H9 (cell line): ENCODE measurements at regions not wholly inside any gene's neighbourhood (a gene's known extent, or its start where the extent isn't known, plus 50 kb on each side); places are given as distances from the start of the nearest gene placed in this dataset.

Experiments
- DNase-seq: peaks from one replicate; pipeline ENCODE4 v3.0.0-alpha.2; 2017
- H2AFZ ChIP-seq: one replicate; pipeline ENCODE4 v1.6.1; 2013; ENCODE audit warnings: mild to moderate bottlenecking, low read length, control low read depth, moderate library complexity
- H2AK5ac ChIP-seq: 2 replicates; pipeline ENCODE4 v1.6.1; 2013; ENCODE audit warnings: low read length, control low read depth, mixed read lengths; ENCODE audit not compliant: insufficient read length
- H2BK120ac ChIP-seq: one replicate; pipeline ENCODE4 v1.6.1; 2013; ENCODE audit warnings: low read depth, mild to moderate bottlenecking, low read length, control low read depth, inconsistent platforms; ENCODE audit not compliant: poor library complexity, severe bottlenecking
- H2BK12ac ChIP-seq: 2 replicates; pipeline ENCODE4 v1.6.1; 2013; ENCODE audit warnings: low read length, control low read depth, mixed read lengths, low read depth; ENCODE audit not compliant: insufficient read length
- H2BK15ac ChIP-seq: 2 replicates; pipeline ENCODE4 v1.6.1; 2013; ENCODE audit warnings: low read depth, low read length, control low read depth
- H2BK20ac ChIP-seq: one replicate; pipeline ENCODE4 v1.6.1; 2013; ENCODE audit warnings: low read depth, mild to moderate bottlenecking, low read length, control low read depth, inconsistent platforms; ENCODE audit not compliant: poor library complexity, severe bottlenecking
- H2BK5ac ChIP-seq: 2 replicates; pipeline ENCODE4 v1.6.1; 2013; ENCODE audit warnings: low read length, control low read depth, mixed read lengths; ENCODE audit not compliant: insufficient read length
- H3K14ac ChIP-seq: 2 replicates; pipeline ENCODE4 v1.6.1; 2013; ENCODE audit warnings: low read length, control low read depth; ENCODE audit not compliant: insufficient read depth
- H3K18ac ChIP-seq: 2 replicates; pipeline ENCODE4 v1.6.1; 2013; ENCODE audit warnings: low read depth, mild to moderate bottlenecking, mixed read lengths, low read length, control low read depth; ENCODE audit not compliant: insufficient read length
- H3K23ac ChIP-seq: 2 replicates; pipeline ENCODE4 v1.6.1; 2013; ENCODE audit warnings: low read length, control low read depth, mixed read lengths, low read depth; ENCODE audit not compliant: insufficient read length
- H3K23me2 ChIP-seq: 2 replicates; pipeline ENCODE4 v1.6.1; 2013; ENCODE audit warnings: low read depth, mild to moderate bottlenecking, mixed read lengths, low read length, control low read depth; ENCODE audit not compliant: insufficient read length, poor library complexity, severe bottlenecking
- H3K27ac ChIP-seq: 2 replicates; pipeline ENCODE4 v1.5.1; 2013; ENCODE audit warnings: low read length, control low read depth, mixed read lengths, low read depth; ENCODE audit not compliant: insufficient read length
- H3K27me3 ChIP-seq: 2 replicates; pipeline ENCODE4 v1.6.1; 2013; ENCODE audit warnings: low read length, control low read depth, inconsistent platforms; ENCODE audit not compliant: insufficient read depth
- H3K4ac ChIP-seq: 2 replicates; pipeline ENCODE4 v1.6.1; 2013; ENCODE audit warnings: low read depth, mild to moderate bottlenecking, control low read depth, inconsistent platforms, low read length, moderate library complexity
- H3K4me1 ChIP-seq: 2 replicates; pipeline ENCODE4 v1.6.1; 2013; ENCODE audit warnings: low read length, control low read depth, inconsistent platforms; ENCODE audit not compliant: insufficient read depth
- H3K4me2 ChIP-seq: 2 replicates; pipeline ENCODE4 v1.6.1; 2013; ENCODE audit warnings: low read length, control low read depth, mixed read lengths; ENCODE audit not compliant: insufficient read length, insufficient read depth
- H3K56ac ChIP-seq: 2 replicates; pipeline ENCODE4 v1.6.1; 2013; ENCODE audit warnings: low read depth, mild to moderate bottlenecking, mixed read lengths, low read length, control low read depth; ENCODE audit not compliant: insufficient read length
- H3K79me1 ChIP-seq: 2 replicates; pipeline ENCODE4 v1.6.1; 2013; ENCODE audit warnings: low read depth, mild to moderate bottlenecking, moderate library complexity, low read length, control low read depth, inconsistent platforms; ENCODE audit not compliant: insufficient read depth, poor library complexity, severe bottlenecking
- H3K79me2 ChIP-seq: 2 replicates; pipeline ENCODE4 v1.6.1; 2013; ENCODE audit warnings: low read length, control low read depth, inconsistent platforms; ENCODE audit not compliant: insufficient read depth
- H3K9ac ChIP-seq: 2 replicates; pipeline ENCODE4 v1.6.1; 2013; ENCODE audit warnings: low read length, control low read depth, mixed read lengths; ENCODE audit not compliant: insufficient read length; ENCODE audit errors: extremely low read depth
- H3K9me3 ChIP-seq: one replicate; pipeline ENCODE4 v1.6.1; 2013; ENCODE audit warnings: low read depth, low read length, inconsistent platforms; ENCODE audit not compliant: control insufficient read depth
- H3T11ph ChIP-seq: one replicate; pipeline ENCODE4 v1.6.1; 2013; ENCODE audit warnings: mild to moderate bottlenecking, low read length, control low read depth, inconsistent platforms
- H4K20me1 ChIP-seq: one replicate; pipeline ENCODE4 v1.6.1; 2013; ENCODE audit not compliant: control insufficient read depth, insufficient read length, insufficient read depth
- H4K5ac ChIP-seq: 2 replicates; pipeline ENCODE4 v1.6.1; 2013; ENCODE audit warnings: low read depth, mild to moderate bottlenecking, mixed read lengths, low read length, control low read depth; ENCODE audit not compliant: insufficient read length
- H4K8ac ChIP-seq: replicated peaks from 2 replicates; pipeline ENCODE4 v1.6.1; 2013; ENCODE audit warnings: low read length, control low read depth, mixed read lengths, low read depth; ENCODE audit not compliant: insufficient read length
- H4K91ac ChIP-seq: 2 replicates; pipeline ENCODE4 v1.6.1; 2013; ENCODE audit warnings: low read depth, mild to moderate bottlenecking, moderate library complexity, mixed read lengths, low read length, control low read depth; ENCODE audit not compliant: insufficient read length
- H3K27ac Mint-ChIP-seq, 3 experiments: 2 replicates in 2 of 3; 3 replicates in 1 of 3; pipeline ENCODE4 v1.8.0; 2020 to 2021; ENCODE audit warnings: mixed read lengths in 3 of 3, mild to moderate bottlenecking in 1 of 3, moderate library complexity in 1 of 3
- H3K27me3 Mint-ChIP-seq: 2 replicates; pipeline ENCODE4 v1.8.0; 2021; ENCODE audit warnings: low read depth, mild to moderate bottlenecking, moderate library complexity, mixed read lengths
- H3K36me3 Mint-ChIP-seq, 3 experiments: 2 replicates in 2 of 3; 3 replicates in 1 of 3; pipeline ENCODE4 v1.8.0; 2020 to 2021; ENCODE audit warnings: low read depth in 3 of 3, mixed read lengths in 3 of 3; ENCODE audit not compliant: insufficient read depth in 1 of 3
- H3K4me1 Mint-ChIP-seq, 2 experiments: 2 replicates each; pipeline ENCODE4 v1.8.0; 2020; ENCODE audit warnings: mixed read lengths in 2 of 2
- H3K4me3 Mint-ChIP-seq, 2 experiments: 2 replicates in 1 of 2; 3 replicates in 1 of 2; pipeline ENCODE4 v1.8.0; 2020 to 2021; ENCODE audit warnings: mild to moderate bottlenecking in 2 of 2, mixed read lengths in 2 of 2, moderate library complexity in 1 of 2
- H3K9me3 Mint-ChIP-seq, 2 experiments: 2 replicates in 1 of 2; 3 replicates in 1 of 2; pipeline ENCODE4 v1.8.0; 2020; ENCODE audit warnings: mild to moderate bottlenecking in 2 of 2, mixed read lengths in 2 of 2, moderate library complexity in 1 of 2
- CTCF ChIP-seq: fragments of 200-600 bp; sonication (generic); conservative IDR thresholded peaks from 3 replicates; pipeline ENCODE4 v1.8.0; 2021; ENCODE audit warnings: antibody characterized with exemption, mild to moderate bottlenecking
- WGBS: extraction: QIAGEN DNeasy Blood & Tissue Kit; methylation state at CpG from one replicate; pipeline ENCODE4 v1.1.7; 2013; ENCODE audit warnings: missing lambda C conversion rate, low lambda C conversion rate, mixed read lengths; ENCODE audit not compliant: insufficient read length; ENCODE audit errors: extremely low coverage; 5-methylcytosine and 5-hydroxymethylcytosine counted together

- Histone ChIP-seq H3K79me1 (no peaks in the 10 kb centered on the region), H3K9me3 (no peaks in the 10 kb centered on the region), H3K23me2 (no peaks in the 10 kb centered on the region), H4K20me1 (no peaks in the 10 kb centered on the region), H2BK12ac (no peak overlapping the region), H4K5ac (no peak overlapping the region), H3T11ph (no peak overlapping the region), H2BK120ac (no peak overlapping the region), H3K9ac (no peak overlapping the region), H3K14ac (no peak overlapping the region), H2AFZ (no peak overlapping the region), H4K8ac (no peak overlapping the region), H2AK5ac (no peak overlapping the region), H2BK5ac (no peak overlapping the region), H3K27me3 (no peaks in the 10 kb centered on the region), H2BK15ac (no peak overlapping the region), H3K23ac (no peak overlapping the region), H3K79me2 (no peaks in the 10 kb centered on the region), H3K56ac (no peak overlapping the region), H3K4me2 (no peak overlapping the region), H3K18ac (no peak overlapping the region), H3K4ac (no peak overlapping the region), H2BK20ac (no peak overlapping the region), H3K4me1 (no peaks in the 10 kb centered on the region), H3K27ac (no peak overlapping the region), H4K91ac (no peak overlapping the region)
- no peak for TF ChIP-seq CTCF
- no peak overlapping the region for H3K4me3 Mint-ChIP-seq
- H3K27me3 Mint-ChIP-seq = peaks cover 14% of the 10 kb centered on the region
- no CpG with 5 or more reads among the region's 2 CpGs for WGBS
- no peaks in the 10 kb centered on the region; a peak in 1 of 5 replicates for H3K9me3 Mint-ChIP-seq
- H3K4me1 Mint-ChIP-seq = peaks cover 3 to 16% of the 10 kb centered on the region in 2 experiments; a peak in 3 of 4 replicates
- H3K36me3 Mint-ChIP-seq = no peaks in the 10 kb centered on the region
- DNase-seq = no peak
- no peak overlapping the region for H3K27ac Mint-ChIP-seq
These were observed 54.9 kb upstream of the HTATIP2 start for GRCh38 chr11:20308601-20309000.
